HG03095 (cell line): ENCODE measurements at regions not wholly inside any gene's neighbourhood (a gene's known extent, or its start where the extent isn't known, plus 50 kb on each side); places are given as distances from the start of the nearest gene placed in this dataset.
A peak's percentile ranks its signal among the peaks of the same experiment; 100 is the strongest.
"Not testable (repeated sequence)": the region's sequence is repeated elsewhere in the genome, so short reads cannot be mapped to it uniquely, and the experiment has no call there.

Experiments used
- ATAC-seq: cut with Tn5 transposase; IDR thresholded peaks from one replicate; pipeline ENCODE4 v1.9.1; 2021; ENCODE audit warnings: moderate library complexity; ENCODE audit not compliant: unreplicated experiment

- no peak for ATAC-seq
These were observed 62.0 kb downstream of the CAVIN4 start for GRCh38 chr9:100639854-100640253.

GRCh38 chr9:100640447-100641050 is 62.7 kb downstream of the CAVIN4 start:
- no peak for ATAC-seq

DNA sequence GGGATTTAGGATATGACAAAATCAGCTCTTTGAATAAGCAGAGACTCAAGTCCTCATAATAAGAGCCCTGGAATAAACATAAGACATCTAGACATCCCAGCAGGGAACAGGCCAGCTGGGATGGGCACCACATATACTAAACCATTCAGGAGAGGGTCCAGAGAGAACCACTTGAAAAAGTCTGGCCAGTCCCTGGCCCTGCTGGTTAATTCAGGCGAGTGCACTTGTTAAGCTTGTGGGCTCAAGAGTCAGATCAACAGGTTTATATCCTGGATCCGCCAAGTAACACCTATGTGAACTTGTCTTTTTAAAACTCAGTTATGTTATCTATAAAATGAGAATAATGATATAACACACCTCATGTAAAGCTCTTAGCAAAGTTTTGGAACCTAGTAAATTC is 63.3 kb downstream of the CAVIN4 start:
- no peak for ATAC-seq

- no peak for ATAC-seq
These were observed 75.0 kb downstream of the CAVIN4 start for GRCh38 chr9:100652850-100653249.

GRCh38 chr9:100653643-100654334 is 75.9 kb downstream of the CAVIN4 start:
- ATAC-seq: no peak

- ATAC-seq: not testable (repeated sequence)
These were observed 79.0 kb downstream of the CAVIN4 start for GRCh38 chr9:100656851-100657250.

DNA sequence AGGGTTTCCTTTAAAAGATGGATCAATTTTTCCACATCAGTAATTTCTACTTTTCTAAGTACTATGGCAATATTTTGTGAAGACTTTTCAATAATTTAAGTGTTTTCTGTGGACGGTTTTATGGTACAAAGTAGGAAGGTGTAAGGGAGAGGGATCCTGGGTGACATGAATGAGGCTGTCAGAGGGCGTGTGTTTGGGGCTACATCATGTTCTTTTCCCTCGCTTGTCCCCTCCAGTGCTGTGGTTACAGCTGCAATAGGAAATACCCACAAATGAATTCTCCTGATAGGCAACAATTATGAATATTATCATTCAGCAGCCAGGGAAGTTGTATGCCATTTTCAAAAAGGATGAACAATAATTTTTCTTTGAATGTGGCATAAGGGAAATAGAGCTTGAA is 83.8 kb downstream of the CAVIN4 start:
- no peak for ATAC-seq

GRCh38 chr9:100662122-100662521 is 84.2 kb downstream of the CAVIN4 start:
- no peak for ATAC-seq

- no peak for ATAC-seq
These were observed 89.6 kb downstream of the CAVIN4 start for GRCh38 chr9:100667448-100667847.

DNA sequence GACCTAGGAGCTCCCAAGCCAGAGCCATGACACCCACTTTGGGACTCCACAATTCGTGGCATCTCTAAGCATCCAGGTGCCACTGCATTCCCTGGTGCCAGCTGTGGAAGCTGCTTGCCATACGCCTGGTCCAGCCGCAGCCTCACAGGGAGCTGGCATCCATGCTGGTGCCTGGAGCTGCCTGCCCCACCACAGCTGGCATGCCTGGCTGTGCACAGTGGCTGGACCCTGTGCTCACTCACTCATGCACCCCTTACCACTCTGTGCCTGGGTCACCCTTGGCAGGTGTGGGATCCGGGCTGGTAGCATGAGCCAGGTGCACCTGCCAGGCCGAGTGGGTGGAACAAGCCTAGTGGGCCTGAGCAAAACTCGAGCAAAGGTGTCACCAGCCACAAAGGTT is 90.1 kb downstream of the CAVIN4 start:
- ATAC-seq: no peak

DNA sequence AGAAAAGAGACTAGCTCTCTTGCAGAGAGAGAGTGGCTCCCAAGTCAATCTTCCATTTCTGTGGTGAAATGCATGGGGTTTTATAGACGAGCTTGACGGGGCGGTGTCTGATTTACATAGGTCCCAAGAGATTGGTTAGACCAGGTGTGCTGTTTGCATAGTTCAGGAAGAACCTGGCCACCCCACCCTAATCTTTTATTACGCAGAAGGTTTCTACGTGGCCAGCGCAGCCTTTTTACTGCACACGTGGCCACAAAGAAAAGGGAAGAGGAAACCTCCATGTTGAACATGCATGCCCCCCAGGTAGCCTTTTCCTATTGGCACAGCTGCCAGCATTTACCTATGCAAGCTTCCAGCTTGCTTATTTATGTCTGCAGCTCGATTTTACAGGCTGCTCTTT is 92.1 kb downstream of the CAVIN4 start:
- ATAC-seq: no peak

GRCh38 chr9:100670719-100671118 is 92.8 kb downstream of the CAVIN4 start:
- peak; percentile 83 for ATAC-seq

GRCh38 chr9:100671898-100672297 is 94.0 kb downstream of the CAVIN4 start:
- ATAC-seq: no peak

DNA sequence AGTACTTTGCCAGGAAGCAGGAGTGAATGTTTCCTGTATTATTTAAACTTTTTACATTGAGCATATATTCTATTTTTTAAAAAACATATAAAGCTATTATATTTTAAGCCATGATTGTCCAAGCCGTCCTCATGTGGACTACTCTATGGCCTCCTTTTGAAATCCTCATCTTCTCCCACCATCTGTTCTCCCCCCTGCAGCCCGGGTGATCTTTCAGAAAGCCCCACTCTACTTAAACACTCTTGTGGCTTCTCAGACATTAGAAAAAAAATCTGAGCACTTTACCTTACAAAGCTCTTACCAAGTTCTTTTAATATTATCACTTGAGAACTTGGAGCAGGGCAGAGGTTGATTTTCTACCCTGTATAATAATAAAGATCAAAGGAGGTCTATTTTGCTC is 95.4 kb downstream of the CAVIN4 start:
- no peak for ATAC-seq

GRCh38 chr9:100674419-100675122 is 96.7 kb downstream of the CAVIN4 start:
- ATAC-seq: no peak

DNA sequence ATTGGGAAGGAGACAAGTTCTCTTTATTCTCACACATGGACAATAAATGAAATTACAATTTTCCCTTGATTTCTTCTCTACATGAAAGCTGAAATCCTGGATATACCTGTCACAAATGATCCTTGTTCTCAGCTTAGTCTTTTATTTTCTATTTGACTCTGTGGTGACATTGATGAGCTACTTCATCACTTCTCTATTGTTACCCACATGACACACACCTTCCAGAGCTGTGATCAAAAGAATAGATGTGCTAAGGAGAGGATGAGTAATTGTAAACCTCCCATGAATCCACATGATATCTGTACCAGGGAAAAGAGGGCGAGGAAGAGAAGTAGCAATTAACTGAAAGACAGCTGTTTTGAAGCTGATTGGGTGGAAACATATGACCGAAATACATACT is 102.0 kb downstream of the CAVIN4 start:
- ATAC-seq: no peak

DNA sequence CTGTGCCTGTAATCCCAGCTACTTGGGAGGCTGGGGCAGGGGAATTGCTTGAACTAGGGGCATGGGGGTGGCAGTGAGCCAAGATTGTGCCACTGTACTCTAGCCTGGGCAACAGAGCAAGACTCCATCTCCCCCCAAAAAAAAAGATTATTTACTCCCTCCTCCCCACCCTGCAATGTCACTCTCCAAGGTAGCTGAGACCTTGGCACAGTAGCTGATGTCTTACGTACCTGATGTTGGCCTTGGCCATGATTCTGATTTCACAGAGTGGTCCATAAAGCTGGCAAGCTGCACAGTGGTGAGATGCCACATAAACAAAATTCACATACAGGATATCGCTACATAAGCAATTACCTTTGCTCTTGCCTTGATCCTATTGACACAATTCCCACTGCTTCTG is 108.5 kb downstream of the CAVIN4 start:
- no peak for ATAC-seq

GRCh38 chr9:100689635-100690034 is 111.8 kb downstream of the CAVIN4 start:
- no peak for ATAC-seq

DNA sequence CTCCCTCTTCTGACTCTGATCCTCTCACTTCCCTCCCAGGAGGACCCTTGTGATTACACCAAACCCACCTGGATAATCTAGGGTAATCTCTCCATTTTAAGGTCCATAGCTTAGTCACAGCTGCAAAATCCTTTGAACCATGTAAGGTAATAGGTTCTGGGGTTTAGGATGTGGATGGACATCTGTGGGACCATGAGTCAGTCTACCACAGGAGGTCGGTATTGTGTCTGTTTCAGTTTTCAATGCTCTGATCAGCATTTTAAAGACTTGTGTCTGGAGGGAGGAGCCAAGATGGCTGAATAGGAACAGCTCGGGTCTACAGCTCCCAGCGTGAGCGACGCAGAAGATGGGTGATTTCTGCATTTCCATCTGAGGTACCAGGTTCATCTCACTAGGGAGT is 112.6 kb downstream of the CAVIN4 start:
- ATAC-seq: no peak

DNA sequence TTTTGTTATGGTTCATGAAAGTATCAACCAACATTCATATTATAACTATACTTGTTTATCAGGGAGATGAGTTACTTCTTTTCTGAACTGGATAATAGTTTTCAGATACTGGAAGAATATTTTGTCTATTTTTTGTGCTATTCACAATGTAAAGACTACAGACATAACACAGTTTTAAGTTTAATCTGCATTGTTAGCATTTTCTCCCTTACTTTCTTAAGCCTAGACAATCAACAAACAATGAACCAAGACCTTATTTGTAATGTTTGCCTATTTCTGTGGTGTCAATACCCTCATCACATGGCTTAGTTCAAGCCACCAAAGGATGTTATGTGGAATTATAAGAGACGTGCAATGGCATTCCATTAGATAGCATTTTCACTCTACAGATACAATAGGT is 119.5 kb downstream of the CAVIN4 start:
- ATAC-seq: no peak

DNA sequence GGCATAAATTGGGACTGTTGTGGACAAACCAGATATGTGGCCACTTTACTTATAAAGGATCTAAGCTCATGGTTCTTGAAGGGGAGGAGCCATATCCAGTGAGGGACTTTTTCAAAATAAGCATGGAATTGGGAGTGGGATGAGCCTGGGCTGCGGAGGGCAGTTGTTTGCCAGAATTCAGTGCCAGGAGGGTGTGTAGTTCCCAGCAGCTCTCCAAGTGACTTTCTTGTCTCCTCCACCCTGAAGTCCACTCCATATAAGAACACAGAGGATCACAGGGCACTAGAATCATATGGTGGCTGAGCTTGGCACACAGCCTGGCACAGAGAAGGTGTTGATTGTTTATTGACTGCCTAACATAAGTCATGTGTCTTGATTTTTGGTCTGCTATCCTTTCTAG is 121.1 kb downstream of the CAVIN4 start:
- ATAC-seq: no peak

DNA sequence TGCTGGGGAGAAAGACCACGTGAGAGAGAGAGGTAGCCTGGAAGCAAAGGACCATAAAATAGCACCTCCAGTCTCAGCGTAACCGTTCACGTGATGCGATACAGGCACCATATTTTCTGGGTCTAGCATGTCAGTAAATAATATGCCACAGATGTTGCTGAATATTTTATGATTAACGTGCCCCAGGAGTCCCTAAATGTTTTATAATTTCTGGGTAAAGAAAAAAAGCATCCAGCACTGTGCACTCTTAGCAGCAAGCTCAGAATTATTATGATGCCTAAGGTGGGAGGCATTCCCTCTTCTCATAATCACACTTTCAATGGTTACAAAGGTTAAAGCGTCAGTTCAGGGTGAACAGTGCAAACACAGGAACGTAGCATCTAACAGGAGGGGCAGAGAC is 121.8 kb downstream of the CAVIN4 start:
- no peak for ATAC-seq
